NCI-H2196 treated with DMSO at 0.1 percent for 48 hours (cell line): ENCODE measurements at regions not wholly inside any gene's neighbourhood (a gene's known extent, or its start where the extent isn't known, plus 50 kb on each side); places are given as distances from the start of the nearest gene placed in this dataset.
"Not testable (repeated sequence)": the region's sequence is repeated elsewhere in the genome, so short reads cannot be mapped to it uniquely, and the experiment has no call there.

Experiments used
- DNase-seq: peaks from one replicate; lab custom pipeline; 2025; ENCODE audit not compliant: unreplicated experiment; lab: John Stamatoyannopoulos, UW

DNA sequence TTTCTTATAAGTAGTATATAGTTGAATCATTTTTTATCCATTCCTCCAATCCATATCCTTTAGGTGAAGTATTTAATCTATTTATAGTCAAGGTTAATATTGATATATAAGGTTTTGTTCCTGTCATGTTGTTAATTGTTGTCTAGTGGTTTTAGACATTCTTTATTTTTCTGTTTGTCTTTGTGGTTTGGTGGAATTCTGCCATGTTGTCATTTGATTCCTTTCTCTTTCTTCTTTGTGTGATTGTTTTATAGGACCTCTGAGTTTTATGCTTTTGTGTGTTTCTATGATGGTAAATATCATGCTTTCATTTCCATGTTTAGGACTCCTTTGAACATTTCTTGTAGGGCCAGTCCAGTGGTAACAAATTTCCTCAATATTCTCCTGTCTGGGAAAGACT, 450.3 kb upstream of the BTBD3 start:
- DNase-seq: no peak

DNA sequence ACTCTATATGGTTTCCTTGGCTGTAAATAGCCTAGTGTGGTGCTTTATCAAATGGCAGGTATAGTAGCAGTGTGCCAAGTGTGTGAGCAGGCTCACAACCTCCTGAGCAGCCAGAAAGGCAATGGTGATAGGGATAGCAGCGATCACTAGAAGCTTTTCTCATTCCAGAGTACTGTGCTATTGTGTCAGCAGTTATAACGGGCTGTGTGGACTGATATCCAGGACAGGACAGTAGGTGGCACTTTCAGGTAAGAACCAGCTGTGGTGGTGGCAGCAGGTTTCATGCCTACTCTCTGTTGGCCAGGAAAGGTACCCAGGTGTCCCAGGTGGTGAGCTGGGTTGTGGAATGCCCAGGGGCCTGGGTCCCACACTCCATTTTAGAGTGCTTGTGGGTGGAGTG, 448.8 kb upstream of the BTBD3 start:
- DNase-seq: no peak

DNA sequence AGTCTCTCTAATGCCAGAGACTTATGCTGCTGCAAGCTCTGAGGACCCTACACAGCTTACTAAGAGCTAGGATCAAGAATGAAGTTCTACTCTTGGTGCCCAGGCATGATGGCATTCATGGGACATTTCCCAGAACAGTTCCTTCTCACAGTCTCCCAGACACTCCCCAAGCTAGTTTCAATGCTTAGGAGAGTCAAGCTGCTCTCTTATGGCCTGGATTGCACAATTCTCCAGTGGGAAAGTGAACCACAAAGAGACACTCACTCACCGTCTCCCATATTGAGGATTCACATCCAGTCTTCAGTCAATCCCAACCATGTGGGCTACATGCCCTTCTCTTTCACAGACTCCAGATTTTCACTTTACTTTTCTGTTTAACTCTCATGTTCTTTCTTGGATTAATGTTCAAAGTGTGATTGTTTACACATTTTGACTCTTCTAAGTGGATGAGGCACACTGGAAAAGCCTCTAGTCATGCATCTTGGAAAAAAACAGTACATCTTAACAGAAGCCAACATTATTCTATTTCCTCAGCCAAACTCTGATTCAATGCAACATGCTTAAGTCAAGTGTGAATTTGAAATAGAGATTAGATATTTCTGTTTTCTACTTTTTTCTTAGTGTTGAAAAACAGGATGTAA, 447.8 kb upstream of the BTBD3 start:
- no peak for DNase-seq

DNA sequence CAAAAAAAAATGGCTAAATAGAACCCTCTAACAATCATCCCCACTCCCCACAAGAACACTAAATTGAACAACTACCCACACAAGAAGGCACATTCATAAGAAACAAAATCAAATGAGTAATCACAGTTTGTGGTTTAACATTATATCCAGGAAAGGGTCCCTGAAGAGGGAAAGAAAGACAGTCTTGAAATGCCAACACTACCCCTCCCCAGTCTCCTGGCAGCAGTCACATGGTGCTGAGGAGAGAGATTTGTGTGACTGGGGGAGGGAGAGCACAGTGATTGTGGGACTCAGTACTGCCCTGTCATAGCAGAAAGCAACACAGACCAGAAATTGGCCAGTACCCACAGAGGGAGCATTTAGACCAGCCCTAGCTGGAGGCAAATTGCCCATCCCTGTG, 443.7 kb upstream of the BTBD3 start:
- no peak for DNase-seq

DNA sequence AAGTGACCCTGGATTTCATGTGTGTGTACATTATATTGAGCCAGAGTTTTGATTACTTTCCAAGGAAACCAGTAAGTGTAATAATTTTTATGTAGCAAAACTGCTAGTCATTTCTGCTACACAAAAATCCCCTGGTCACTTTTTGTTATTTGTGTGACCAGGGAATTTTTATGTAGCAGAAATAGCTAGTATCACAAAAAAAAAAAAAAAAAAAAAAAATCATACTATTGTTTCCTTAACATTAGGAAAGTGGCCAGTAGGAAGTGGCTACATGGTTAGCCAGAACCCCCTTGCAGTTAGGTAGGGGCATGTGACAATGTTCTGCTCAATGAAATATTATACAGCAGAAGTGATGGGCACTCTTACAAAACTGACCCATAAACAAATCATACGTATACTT, 434.0 kb upstream of the BTBD3 start:
- DNase-seq: no peak

DNA sequence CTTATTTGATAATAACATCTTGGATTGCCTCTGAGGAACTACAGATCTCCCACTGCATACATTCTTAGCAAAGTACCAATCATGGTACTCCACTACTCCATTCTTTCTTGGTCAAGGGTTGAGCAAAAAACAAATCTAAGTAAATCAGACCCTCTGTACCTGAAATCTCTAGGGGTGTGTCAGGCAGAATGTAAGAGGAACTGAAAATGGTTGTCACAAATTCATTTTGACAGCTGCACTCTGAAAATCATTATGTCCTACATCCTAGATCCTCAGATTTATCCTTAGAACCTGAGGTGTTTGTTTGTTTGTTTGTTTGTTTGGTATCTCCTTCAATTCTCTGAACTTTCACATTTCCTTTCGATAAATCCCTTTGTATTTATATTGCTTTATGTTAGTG, 433.2 kb upstream of the BTBD3 start:
- DNase-seq: no peak

DNA sequence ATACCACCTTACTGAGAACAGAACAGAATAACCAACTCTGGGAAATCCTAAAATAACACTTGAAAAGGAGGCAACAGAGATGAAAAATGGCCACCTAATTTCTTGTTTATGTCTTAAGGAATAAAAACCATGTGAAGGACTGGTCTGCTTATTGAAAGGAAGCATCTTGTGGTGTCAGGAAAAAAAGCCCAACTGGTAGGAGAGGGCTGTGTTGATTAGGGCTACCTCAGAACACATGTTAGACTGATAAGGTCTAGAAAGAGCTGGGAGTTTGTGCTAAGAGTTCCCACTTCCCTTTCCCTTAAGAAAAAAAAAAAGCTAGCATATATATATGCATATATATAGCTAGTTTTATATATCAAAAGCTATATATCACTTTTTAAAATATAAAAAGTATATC, 425.3 kb upstream of the BTBD3 start:
- DNase-seq: no peak

DNA sequence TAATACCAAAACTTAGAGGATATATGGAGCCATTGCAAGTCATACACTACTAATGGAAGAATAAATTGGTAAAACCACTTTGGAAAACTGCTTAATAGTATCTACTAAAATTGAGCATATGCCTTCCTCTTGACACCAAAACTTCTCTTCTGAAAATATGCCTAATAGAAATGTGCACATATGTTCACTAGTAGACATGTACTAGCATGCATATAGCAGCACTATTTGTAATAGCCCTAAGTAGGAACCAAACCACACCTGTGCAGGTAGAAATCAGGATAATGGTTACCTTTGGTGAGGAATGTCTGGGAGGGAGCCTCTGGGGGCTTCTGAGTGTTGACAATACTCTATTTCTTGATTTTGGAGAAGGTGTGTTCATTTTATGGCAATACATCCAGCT, 424.8 kb upstream of the BTBD3 start:
- no peak for DNase-seq

DNA sequence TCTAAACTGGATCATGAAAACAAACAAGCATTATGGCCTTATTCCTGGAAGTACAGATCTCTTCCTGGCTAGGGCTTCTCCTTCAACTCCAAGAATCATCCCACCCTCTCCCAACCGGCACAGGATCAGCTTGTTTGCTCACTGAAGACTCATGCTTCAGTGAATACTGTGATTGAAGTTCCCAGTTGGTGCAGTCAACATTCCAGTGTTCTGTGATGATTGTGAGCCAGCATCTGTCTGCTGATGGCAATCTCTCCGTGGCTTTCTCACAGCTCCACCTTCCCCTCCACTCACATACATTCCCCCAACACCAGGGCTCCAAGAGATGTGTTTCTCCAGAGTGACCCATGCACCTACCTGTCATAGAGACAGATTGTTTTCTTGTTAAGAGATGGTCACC, 421.3 kb upstream of the BTBD3 start:
- no peak for DNase-seq

DNA sequence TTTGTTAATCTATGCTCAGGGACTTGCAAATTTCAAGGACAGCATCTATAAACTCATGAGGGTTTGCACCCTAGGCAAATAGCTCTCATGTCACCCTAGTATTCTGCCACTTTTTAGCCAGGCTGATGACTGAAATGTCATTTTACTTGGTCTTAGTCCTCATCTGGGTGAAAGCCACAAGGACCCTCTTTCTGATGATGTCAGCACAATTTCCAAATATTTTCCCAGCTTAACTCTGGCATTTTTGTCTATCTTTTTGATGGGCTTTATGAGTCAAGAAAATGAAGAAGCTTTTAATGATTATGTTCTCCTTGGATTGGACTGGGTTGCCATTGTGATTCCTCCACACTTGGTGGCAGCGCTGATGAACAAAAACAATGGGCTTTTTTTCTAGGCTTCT, 420.1 kb upstream of the BTBD3 start:
- no peak for DNase-seq

DNA sequence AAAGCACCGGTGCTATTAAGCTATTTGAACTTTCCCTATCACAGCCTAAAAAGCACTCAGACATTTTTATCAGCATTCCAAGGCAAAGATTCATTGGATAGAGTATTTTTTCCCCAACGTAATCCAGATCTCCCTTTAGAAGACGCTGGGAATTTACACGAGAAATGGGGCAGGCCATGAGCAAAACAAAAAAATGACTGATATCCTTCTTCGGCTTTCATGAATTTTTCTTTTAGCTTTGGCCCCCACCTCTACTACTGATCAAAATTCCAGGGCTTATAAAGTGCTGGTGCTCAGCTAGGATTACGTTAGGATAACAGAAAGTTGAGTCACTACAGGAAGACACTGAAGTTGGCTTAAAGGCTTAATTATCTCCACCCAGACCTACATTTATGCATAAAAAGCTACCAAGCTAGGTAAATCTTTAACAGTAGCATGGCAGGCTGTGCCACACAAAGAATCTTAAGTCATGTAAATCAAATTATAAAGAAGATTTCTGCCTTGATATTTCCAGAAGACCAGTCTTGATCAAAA, 418.5 kb upstream of the BTBD3 start:
- DNase-seq: no peak

DNA sequence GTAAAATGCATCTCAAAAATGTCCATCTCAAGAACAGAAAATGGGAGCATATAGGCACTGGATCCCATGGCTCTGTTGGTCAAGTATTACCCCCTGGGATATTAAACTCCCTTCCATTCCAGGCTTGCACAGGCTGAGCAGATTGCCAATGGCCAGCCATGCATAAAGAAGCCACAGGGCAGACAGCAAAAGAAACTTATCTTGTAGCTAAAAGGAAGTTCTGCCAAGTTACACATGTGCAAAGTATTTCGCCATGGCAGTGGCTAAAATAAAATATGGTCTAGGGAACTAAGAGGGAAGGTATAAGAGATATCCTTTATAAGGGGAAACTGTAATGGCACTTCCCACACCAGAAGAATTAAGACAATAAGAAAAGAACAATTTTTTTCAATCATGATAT, 415.6 kb upstream of the BTBD3 start:
- no peak for DNase-seq

DNA sequence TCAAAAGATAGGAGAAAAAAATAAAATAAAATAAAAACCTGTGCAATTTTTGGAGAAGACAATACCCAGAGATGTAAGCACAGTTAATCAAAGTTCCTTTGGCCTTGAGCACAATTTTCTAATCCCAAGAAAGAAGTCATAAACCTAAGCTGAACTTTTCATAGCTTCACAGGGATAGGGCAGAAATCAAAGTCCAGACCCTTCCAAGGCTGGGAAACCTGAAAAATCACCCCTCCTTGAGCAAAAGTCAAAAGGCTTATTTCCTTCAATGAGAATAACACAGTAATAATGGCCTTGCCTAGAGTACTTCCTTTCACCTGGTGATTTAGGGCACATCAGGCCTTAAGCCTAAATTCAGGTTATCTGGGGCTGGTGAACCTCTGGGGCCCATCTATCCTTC, 415.0 kb upstream of the BTBD3 start:
- no peak for DNase-seq

DNA sequence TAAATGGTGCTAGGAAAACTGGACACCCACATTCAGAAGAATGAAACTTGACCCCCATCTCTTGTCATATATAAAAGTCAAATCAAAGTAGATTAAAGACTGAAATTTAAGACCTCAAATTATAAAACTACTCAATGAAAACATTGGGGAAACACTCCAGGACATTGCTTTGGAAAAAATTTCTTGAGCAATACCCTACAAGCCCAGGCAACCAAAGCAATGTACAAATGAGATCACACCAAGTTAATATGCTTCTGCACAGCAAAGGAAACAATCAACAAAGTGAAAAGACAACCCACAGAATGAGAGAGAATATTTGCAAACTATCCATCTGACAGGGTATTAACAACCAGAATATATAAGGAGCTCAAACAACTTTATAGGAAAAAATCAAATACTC, 407.9 kb upstream of the BTBD3 start:
- no peak for DNase-seq

DNA sequence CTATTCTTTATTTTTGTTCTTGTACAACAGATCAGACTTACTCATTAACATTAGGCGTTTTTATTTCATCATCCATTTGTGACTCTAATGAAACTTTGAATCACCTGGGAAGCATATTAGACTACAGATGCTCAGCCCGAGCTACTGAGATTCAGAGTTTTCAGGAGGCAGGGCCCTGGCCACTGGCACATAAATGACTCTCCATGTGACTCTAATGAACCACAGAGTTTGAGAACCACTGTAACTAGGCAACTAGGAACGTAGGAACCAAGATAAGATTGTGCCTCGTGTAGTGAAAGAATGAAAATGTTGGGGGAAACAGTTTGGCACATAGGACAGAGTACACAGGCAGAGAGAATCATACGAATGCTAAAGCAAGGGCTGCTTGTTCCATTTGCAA, 405.9 kb upstream of the BTBD3 start:
- no peak for DNase-seq

DNA sequence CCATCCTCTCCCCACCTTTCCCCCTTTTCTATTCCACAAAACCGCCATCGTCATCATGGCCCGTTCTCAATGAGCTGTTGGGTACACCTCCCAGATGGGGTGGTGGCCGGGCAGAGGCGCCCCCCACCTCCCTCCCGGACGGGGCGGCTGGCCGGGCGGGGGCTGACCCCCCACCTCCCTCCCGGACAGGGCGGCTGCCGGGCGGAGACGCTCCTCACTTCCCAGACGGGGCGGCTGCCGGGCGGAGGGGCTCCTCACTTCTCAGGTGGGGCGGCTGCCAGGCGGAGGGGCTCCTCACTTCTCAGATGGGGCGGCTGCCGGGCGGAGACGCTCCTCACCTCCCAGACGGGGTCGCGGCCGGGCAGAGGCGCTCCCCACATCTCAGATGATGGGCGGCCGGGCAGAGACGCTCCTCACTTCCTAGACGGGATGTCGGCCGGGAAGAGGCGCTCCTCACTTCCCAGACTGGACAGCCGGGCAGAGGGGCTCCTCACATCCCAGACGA, 404.4 kb upstream of the BTBD3 start:
- DNase-seq: not testable (repeated sequence)

DNA sequence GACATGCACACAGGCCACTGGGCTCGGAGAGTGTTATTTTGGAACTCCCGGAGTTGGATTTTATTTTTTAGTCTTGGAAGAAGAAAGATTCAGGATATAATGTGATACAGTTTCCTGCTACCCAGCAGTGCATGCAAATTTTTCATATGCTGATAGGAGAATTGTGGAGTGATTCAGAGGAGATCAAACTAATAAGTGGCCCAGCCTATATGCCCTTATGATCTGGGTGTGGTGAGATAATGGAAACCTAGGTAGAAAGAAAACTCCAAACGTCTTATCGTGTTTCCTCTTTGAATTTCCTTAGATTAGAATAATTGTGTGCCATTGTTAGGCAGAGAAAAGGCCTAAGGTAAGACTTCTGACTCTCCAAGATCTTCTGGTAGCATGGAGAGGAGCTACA, 401.2 kb upstream of the BTBD3 start:
- DNase-seq: no peak

DNA sequence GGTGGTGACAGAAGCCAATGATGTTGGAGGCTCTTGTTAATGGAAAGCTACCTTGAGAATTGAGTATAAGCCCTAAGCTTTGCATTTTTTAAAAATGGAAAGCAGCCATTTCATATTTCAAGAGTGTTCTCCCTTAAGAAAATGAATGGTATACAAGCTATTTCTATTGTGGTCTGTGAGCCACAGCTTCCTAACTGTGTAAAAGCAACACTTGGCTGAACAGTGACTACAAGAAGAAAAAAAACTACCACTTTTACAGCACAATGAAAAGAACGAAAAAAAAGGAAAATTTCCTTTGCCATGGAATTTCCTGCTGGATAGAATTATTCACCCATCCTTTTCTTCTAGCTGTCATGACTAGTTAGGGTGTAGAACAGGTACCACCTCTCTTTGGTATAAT, 397.1 kb upstream of the BTBD3 start:
- no peak for DNase-seq

DNA sequence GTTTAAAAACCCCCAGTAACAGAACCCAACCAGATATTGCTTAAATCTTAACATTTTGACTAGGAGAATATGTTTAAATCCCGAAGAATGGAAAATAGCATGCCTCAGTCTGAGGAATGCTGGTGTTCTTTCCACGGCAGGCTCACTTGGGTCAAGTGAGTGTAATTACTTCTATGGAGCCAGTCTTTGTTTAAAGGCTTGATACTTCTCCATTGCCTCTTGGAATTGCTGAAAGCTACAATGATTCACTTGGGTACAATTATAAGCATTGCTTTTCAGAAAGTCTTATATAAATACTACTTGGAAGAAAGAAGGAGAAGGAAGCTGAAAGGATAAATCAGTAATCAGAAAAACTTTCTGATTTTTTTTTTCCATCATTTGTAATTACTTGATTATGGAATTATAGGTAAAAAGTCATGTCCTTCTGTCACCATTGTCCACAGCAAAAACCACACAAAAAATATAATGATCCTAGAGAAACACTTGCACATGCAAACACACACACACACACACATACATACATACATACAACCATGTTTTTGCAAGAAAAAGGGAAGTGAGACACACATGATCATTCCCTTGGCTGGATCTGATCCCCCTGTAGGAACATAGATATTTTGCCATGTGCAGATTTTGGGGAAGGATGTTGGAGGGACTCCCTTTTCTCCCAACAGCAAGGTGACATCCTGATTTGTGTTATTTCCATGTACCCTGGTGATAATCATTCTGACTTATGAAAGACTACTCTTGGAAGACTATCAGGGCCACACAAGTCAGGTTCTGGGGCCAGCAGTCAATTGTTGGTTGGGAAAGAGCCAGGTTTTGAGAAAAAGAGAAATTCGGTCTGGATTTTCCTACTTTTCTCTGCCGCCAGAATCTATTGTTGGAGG, 396.0 kb upstream of the BTBD3 start:
- no peak for DNase-seq

DNA sequence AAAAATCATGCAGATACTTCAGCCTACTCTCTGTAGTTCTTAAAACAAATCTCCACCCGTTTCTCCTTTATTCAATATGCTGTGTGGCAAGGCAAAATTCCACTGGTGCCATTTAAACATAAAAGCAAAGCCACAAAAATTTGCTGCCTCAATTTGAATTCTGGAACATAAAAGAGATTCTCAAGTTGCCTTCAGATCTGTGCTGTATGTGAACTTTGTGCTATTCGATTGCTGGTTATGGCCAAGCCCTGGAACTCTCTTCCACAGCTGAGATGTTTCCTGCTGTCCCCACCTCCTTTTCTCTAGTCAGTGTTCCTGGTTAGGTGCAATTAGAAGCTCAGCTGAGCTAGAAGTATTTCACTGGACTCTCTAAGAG, 395.3 kb upstream of the BTBD3 start:
- no peak for DNase-seq

DNA sequence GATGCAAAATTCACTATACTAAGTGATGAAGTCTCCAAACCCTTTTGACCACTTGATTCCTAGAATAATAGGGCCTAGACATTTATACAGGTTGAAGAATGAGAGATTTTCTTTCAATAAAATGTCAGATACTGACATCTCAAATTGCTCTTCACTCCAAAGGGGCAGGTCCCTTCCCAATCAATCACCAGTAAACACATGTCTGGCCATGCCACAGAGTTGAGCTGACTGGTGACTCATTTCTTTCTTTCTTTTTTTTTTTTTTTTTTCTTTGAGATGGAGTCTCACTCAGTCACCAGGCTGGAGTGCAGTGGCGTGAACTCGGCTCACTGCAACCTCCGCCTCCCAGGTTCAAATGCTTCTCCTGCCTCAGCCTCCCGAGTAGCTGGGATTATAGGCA, 388.6 kb upstream of the BTBD3 start:
- no peak for DNase-seq

DNA sequence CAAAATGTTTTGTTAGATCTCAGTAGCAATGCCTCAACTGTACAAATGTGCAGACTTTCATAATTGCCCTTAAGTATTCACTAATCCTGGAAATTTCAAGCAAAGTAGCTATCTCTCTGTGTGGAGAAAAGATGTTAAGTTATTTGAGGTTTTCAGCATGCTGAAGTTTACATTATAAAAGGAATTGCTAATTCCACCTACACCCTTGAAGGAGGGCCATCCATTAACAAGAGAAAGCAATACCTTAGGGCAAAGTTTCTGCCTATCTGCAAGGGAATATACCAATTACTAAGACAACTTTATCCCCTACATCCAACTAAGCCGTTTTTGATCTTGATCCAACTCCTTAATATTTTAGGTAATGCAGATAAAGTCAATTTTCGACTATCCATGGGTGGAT, 380.7 kb upstream of the BTBD3 start:
- no peak for DNase-seq
